Activated CD8-positive, alpha-beta T cell treated with anti-CD3 and anti-CD28 coated beads for 36 hours (primary cell): ENCODE measurements at regions not wholly inside any gene's neighbourhood (a gene's known extent, or its start where the extent isn't known, plus 50 kb on each side); places are given as distances from the start of the nearest gene placed in this dataset.

Source experiments
- ATAC-seq: fragments of 200-7000 bp; cut with Tn5 transposase; one replicate; pipeline ENCODE4 v1.10.0; 2021; ENCODE audit warnings: mild to moderate bottlenecking, moderate library complexity
- CTCF ChIA-PET: fragments of 350-600 bp; sonication (Branson Sonifier 250); formaldehyde crosslinking; loops from one replicate; lab custom pipeline; 2021; ENCODE audit warnings: antibody characterized with exemption; lab: Charles Lee
- POLR2A ChIA-PET: fragments of 350-600 bp; sonication (Branson Sonifier 250); formaldehyde crosslinking; loops from one replicate; lab custom pipeline; 2021; ENCODE audit warnings: antibody characterized with exemption; lab: Charles Lee
- DNase-seq: peaks from one replicate; pipeline ENCODE4 v3.0.0-alpha.2; 2020
- H3K27ac Mint-ChIP-seq: one replicate; pipeline ENCODE4 v1.8.0; 2021; ENCODE audit warnings: mild to moderate bottlenecking, mixed read lengths
- H3K27me3 Mint-ChIP-seq: one replicate; pipeline ENCODE4 v1.8.0; 2021; ENCODE audit warnings: mixed read lengths
- H3K36me3 Mint-ChIP-seq: one replicate; pipeline ENCODE4 v1.8.0; 2021; ENCODE audit warnings: low read depth, mixed read lengths
- H3K4me1 Mint-ChIP-seq: one replicate; pipeline ENCODE4 v1.8.0; 2021; ENCODE audit warnings: low read depth, mixed read lengths
- H3K4me3 Mint-ChIP-seq: one replicate; pipeline ENCODE4 v1.8.0; 2021; ENCODE audit warnings: mild to moderate bottlenecking, moderate library complexity, mixed read lengths
- H3K9me3 Mint-ChIP-seq: one replicate; pipeline ENCODE4 v1.8.0; 2021; ENCODE audit warnings: mixed read lengths
- intact Hi-C: fragments of 100-400 bp; cut with micrococcal nuclease; formaldehyde crosslinking; loops from one replicate; pipeline ENCODE4 v1.10.0; 2022
- TF ChIP-seq, protein P1 (sequence below): fragments of 200-600 bp; IDR thresholded peaks from one replicate; pipeline ENCODE4 v1.8.0; 2022; ENCODE audit warnings: antibody characterized with exemption, mild to moderate bottlenecking

DNA sequence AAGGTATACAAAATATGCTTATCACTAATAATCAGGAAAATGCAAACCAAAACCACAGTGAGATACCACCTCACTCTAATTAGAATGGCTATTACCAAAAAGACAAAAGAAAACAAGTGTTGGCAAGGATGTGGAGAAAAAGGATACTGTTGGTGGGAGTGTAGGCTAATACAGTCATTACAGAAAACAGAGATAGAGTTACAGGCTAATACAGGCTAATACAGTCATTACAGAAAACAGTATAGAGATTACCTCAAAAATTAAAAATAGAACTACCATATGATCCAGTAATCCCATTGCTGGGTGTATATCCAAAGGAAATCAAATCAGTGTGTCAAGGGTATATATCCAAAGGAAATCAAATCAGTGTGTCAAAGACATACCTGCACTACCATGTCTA is 238.4 kb downstream of the PLPP3 start:
- H3K27me3 Mint-ChIP-seq = peaks cover 8% of the 10 kb centered on the region
- DNase-seq (no peak), ATAC-seq (no peak)
- ChIA-PET POLR2A (no interaction called here), CTCF (no interaction called here)
- TF ChIP-seq, protein P1, sequence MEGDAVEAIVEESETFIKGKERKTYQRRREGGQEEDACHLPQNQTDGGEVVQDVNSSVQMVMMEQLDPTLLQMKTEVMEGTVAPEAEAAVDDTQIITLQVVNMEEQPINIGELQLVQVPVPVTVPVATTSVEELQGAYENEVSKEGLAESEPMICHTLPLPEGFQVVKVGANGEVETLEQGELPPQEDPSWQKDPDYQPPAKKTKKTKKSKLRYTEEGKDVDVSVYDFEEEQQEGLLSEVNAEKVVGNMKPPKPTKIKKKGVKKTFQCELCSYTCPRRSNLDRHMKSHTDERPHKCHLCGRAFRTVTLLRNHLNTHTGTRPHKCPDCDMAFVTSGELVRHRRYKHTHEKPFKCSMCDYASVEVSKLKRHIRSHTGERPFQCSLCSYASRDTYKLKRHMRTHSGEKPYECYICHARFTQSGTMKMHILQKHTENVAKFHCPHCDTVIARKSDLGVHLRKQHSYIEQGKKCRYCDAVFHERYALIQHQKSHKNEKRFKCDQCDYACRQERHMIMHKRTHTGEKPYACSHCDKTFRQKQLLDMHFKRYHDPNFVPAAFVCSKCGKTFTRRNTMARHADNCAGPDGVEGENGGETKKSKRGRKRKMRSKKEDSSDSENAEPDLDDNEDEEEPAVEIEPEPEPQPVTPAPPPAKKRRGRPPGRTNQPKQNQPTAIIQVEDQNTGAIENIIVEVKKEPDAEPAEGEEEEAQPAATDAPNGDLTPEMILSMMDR = no peak
- H3K27ac Mint-ChIP-seq = no peak overlapping the region
- no peak overlapping the region for H3K4me3 Mint-ChIP-seq
- no peaks in the 10 kb centered on the region for H3K36me3 Mint-ChIP-seq
- intact Hi-C loops = no loop called here
- H3K9me3 Mint-ChIP-seq = peaks cover 5% of the 10 kb centered on the region
- no peaks in the 10 kb centered on the region for H3K4me1 Mint-ChIP-seq

- TF ChIP-seq, protein P1 = no peak
- Mint-ChIP-seq H3K4me3 (no peak overlapping the region), H3K27ac (no peak overlapping the region), H3K4me1 (no peaks in the 10 kb centered on the region), H3K9me3 (peaks cover 5% of the 10 kb centered on the region), H3K36me3 (no peaks in the 10 kb centered on the region), H3K27me3 (peaks cover 8% of the 10 kb centered on the region)
- CTCF ChIA-PET = no interaction called here
- no peak for ATAC-seq
- intact Hi-C loops = no loop called here
- POLR2A ChIA-PET = no interaction called here
- DNase-seq = no peak
These were observed 239.4 kb downstream of the PLPP3 start for GRCh38 chr1:56339786-56340465.

- ChIA-PET CTCF (no interaction called here), POLR2A (no interaction called here)
- no peak for DNase-seq
- intact Hi-C loops = no loop called here
- H3K36me3 Mint-ChIP-seq = no peaks in the 10 kb centered on the region
- TF ChIP-seq, protein P1 = no peak
- H3K4me1 Mint-ChIP-seq = no peaks in the 10 kb centered on the region
- no peak for ATAC-seq
- H3K27me3 Mint-ChIP-seq = peaks cover 8% of the 10 kb centered on the region
- H3K9me3 Mint-ChIP-seq = peaks cover 3% of the 10 kb centered on the region
- no peak overlapping the region for H3K4me3 Mint-ChIP-seq
- no peak overlapping the region for H3K27ac Mint-ChIP-seq
These were observed 240.3 kb downstream of the PLPP3 start for GRCh38 chr1:56339093-56339492.

DNA sequence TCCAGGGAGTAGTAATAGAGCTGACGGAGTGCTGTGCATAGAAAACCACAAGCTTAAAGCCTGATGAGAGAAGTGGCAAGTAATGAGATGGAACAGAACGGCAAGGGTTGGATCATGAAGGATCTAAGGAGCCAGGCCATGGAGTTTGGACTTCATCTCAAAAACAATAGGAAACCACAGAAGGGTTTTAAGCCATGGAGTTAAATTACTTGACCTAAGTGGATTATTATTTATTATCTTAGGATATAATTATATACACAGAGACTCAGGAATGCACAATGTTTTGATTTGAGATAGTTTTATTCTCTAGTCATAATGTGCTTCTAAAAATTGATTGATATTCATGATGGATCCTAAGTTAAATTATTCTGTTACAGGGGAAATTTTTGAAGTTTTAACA is 242.4 kb downstream of the PLPP3 start:
- H3K9me3 Mint-ChIP-seq = peaks cover 2% of the 10 kb centered on the region
- ATAC-seq (no peak), DNase-seq (no peak)
- no peaks in the 10 kb centered on the region for H3K4me1 Mint-ChIP-seq
- H3K27ac Mint-ChIP-seq = no peak overlapping the region
- no peaks in the 10 kb centered on the region for H3K36me3 Mint-ChIP-seq
- POLR2A ChIA-PET = interaction anchor here (0.6 kb wide), 1 partner anchor 38 kb away, joined by 3 read pairs; no protein-coding TSS in a partner anchor
- TF ChIP-seq, protein P1 = no peak
- H3K27me3 Mint-ChIP-seq = peaks cover 8% of the 10 kb centered on the region
- CTCF ChIA-PET = no interaction called here
- no peak overlapping the region for H3K4me3 Mint-ChIP-seq
- intact Hi-C loops = no loop called here

DNA sequence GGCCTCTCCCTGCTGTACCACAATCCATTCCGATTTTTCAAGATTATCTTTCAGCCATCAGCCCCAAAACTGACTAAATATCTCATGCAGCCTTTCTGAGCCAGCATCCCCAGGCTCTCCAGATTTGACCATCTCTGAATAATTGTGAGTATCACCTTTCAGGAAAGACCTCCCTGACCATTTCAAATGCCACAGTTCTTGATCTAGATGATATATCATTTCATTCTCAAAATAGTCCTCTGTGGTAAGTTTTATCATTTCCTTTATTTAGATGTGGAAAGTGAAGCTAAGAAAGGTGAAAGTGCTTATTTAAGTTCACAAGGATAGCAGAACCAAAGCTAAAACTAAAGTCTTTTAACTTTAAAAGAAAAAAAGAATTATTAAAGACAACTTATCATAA is 244.0 kb downstream of the PLPP3 start:
- CTCF ChIA-PET = no interaction called here
- TF ChIP-seq, protein P1 = no peak
- POLR2A ChIA-PET = no interaction called here

More for the DNA sequence above, 244.0 kb downstream of the PLPP3 start:
- Mint-ChIP-seq H3K4me3 (no peak overlapping the region), H3K27me3 (peaks cover 3% of the 10 kb centered on the region), H3K9me3 (no peaks in the 10 kb centered on the region), H3K4me1 (peaks cover 3% of the 10 kb centered on the region), H3K36me3 (no peaks in the 10 kb centered on the region), H3K27ac (no peak overlapping the region)
- no peak for ATAC-seq
- DNase-seq = no peak
- intact Hi-C loops = no loop called here
